A549 (cell line): ENCODE measurements at regions not wholly inside any gene's neighbourhood (a gene's known extent, or its start where the extent isn't known, plus 50 kb on each side); places are given as distances from the start of the nearest gene placed in this dataset.

Experiments
- ATAC-seq, 2 experiments: fragments of 200-7000 bp in 1 of 2; fragments of >200 bp in 1 of 2; cut with Nextera tagmentation in 1 of 2; cut with Tn5 transposase in 1 of 2; 3 replicates each; pipeline versions ENCODE4 v1.8.0 to v1.9.1; 2018 to 2020; ENCODE audit warnings: mild to moderate bottlenecking in 1 of 2, moderate library complexity in 1 of 2
- CTCF ChIA-PET: fragments of 300-600 bp; sonication (Branson Sonifier 250); formaldehyde crosslinking; extraction: SDS; loops from one replicate; lab custom pipeline; 2021; ENCODE audit warnings: antibody characterized with exemption, inconsistent platforms; lab: Yijun Ruan, JAX
- POLR2A ChIA-PET: fragments of 350-600 bp; formaldehyde crosslinking; extraction: SDS; loops from one replicate; lab custom pipeline; 2021; ENCODE audit warnings: antibody characterized with exemption, inconsistent platforms; lab: Yijun Ruan, JAX
- DNase-seq, 2 experiments: peaks; one replicate each; pipeline versions ENCODE4 v3.0.0 to v3.0.0-alpha.2; 2011 to 2016; ENCODE audit warnings: low read depth in 1 of 2, low spot score in 1 of 2
- FAIRE-seq: peaks from 2 replicates; lab custom pipeline; 2011; peaks lifted over from hg19 to GRCh38; lab: Jason Lieb, UNC
- H3K27ac ChIP-seq, 2 experiments: fragments of >200 bp; sonication (Bioruptor Twin); formaldehyde crosslinking; 3 replicates each; pipeline ENCODE4 v1.5.1; 2016 to 2017
- H3K4me1 ChIP-seq: fragments of >200 bp; sonication (Bioruptor Twin); formaldehyde crosslinking; 3 replicates; pipeline ENCODE4 v1.6.1; 2016
- H3K4me2 ChIP-seq: fragments of >200 bp; sonication (Bioruptor Twin); formaldehyde crosslinking; 3 replicates; pipeline ENCODE4 v1.6.1; 2016
- H3K4me3 ChIP-seq: fragments of >200 bp; sonication (Bioruptor Twin); formaldehyde crosslinking; 3 replicates; pipeline ENCODE4 v1.5.1; 2016
- H3K9me3 ChIP-seq: fragments of >200 bp; sonication (Bioruptor Twin); formaldehyde crosslinking; 3 replicates; pipeline ENCODE4 v1.6.1; 2016
- BCL3 ChIP-seq: fragments of >200 bp; sonication (Bioruptor Twin); formaldehyde crosslinking; IDR thresholded peaks from 3 replicates; pipeline ENCODE4 v1.6.1; 2016
- CBX2 ChIP-seq: fragments of 200-600 bp; sonication (generic); IDR thresholded peaks from 2 replicates; pipeline ENCODE4 v1.6.1; 2016; ENCODE audit warnings: low read depth, mild to moderate bottlenecking, borderline replicate concordance
- CBX8 ChIP-seq: fragments of 200-600 bp; sonication (generic); IDR thresholded peaks from 2 replicates; pipeline ENCODE4 v1.6.1; 2016
- CEBPB ChIP-seq, 2 experiments: fragments of >200 bp in 1 of 2; sonication (Bioruptor Twin) in 1 of 2; formaldehyde crosslinking in 1 of 2; IDR thresholded peaks; 2 replicates each; pipeline ENCODE4 v1.6.1; 2012 to 2016
- CHD2 ChIP-seq: fragments of 150-350 bp; IDR thresholded peaks from 2 replicates; pipeline ENCODE4 v1.6.1; 2014; ENCODE audit warnings: low read length; ENCODE audit not compliant: partially characterized antibody
- CHD4 ChIP-seq: fragments of 200-600 bp; sonication (generic); IDR thresholded peaks from 2 replicates; pipeline ENCODE4 v1.6.1; 2016; ENCODE audit warnings: antibody characterized with exemption, mild to moderate bottlenecking, borderline replicate concordance
- CTCF ChIP-seq: fragments of >200 bp; sonication (Bioruptor Twin); formaldehyde crosslinking; IDR thresholded peaks from 3 replicates; pipeline ENCODE4 v1.5.1; 2016
- EHF ChIP-seq: fragments of 250-450 bp; sonication (Bioruptor Pico); IDR thresholded peaks from 2 replicates; pipeline ENCODE4 v1.5.0; 2020; ENCODE audit warnings: mild to moderate bottlenecking
- ELK1 ChIP-seq: fragments of 150-350 bp; IDR thresholded peaks from 2 replicates; pipeline ENCODE4 v1.6.1; 2014; ENCODE audit warnings: low read depth, mild to moderate bottlenecking, low read length
- FOSB ChIP-seq: fragments of 250-450 bp; sonication (Bioruptor Pico); IDR thresholded peaks from 2 replicates; pipeline ENCODE4 v1.5.0; 2020; ENCODE audit warnings: mild to moderate bottlenecking, moderate library complexity
- HDAC2 ChIP-seq: fragments of 200-600 bp; sonication (generic); IDR thresholded peaks from 2 replicates; pipeline ENCODE4 v1.6.1; 2016
- HES2 ChIP-seq: fragments of >200 bp; sonication (Bioruptor Twin); formaldehyde crosslinking; IDR thresholded peaks from 2 replicates; pipeline ENCODE4 v1.6.1; 2016
- HMGXB4 ChIP-seq: fragments of 250-450 bp; sonication (Bioruptor Pico); IDR thresholded peaks from 2 replicates; pipeline ENCODE4 v1.5.0; 2021; ENCODE audit warnings: mild to moderate bottlenecking, moderate library complexity, borderline replicate concordance
- HOXA7 ChIP-seq: fragments of 250-450 bp; sonication (Bioruptor Pico); IDR thresholded peaks from 2 replicates; pipeline ENCODE4 v1.5.0; 2020; ENCODE audit warnings: mild to moderate bottlenecking, moderate library complexity
- HOXB5 ChIP-seq: fragments of 250-450 bp; sonication (Bioruptor Pico); IDR thresholded peaks from 2 replicates; pipeline ENCODE4 v1.5.0; 2020; ENCODE audit warnings: mild to moderate bottlenecking, moderate library complexity
- KDM1A ChIP-seq: fragments of 200-600 bp; sonication (generic); IDR thresholded peaks from 2 replicates; pipeline ENCODE4 v1.6.1; 2016; ENCODE audit warnings: low read depth, mild to moderate bottlenecking
- MAFK ChIP-seq: fragments of 450-650 bp; IDR thresholded peaks from 2 replicates; pipeline ENCODE4 v1.6.1; 2014; ENCODE audit not compliant: partially characterized antibody
- MAZ ChIP-seq: fragments of 150-350 bp; IDR thresholded peaks from 2 replicates; pipeline ENCODE4 v1.6.1; 2014; ENCODE audit warnings: antibody characterized with exemption, low read depth, low read length, borderline replicate concordance
- MYC ChIP-seq: IDR thresholded peaks from 2 replicates; pipeline ENCODE4 v1.6.1; 2012; ENCODE audit warnings: mild to moderate bottlenecking, inconsistent platforms, low read length, improper control_type of control experiment, borderline replicate concordance
- PHF8 ChIP-seq: fragments of 200-600 bp; sonication (generic); IDR thresholded peaks from 2 replicates; pipeline ENCODE4 v1.6.1; 2016; ENCODE audit warnings: low read depth, mild to moderate bottlenecking, antibody characterized with exemption, moderate library complexity, borderline replicate concordance
- POLR2AphosphoS2 ChIP-seq: conservative IDR thresholded peaks from 2 replicates; pipeline ENCODE4 v1.6.1; 2012; ENCODE audit warnings: low read length, improper control_type of control experiment, inconsistent platforms
- RAD21 ChIP-seq, 2 experiments: fragments of >200 bp in 1 of 2; sonication (Bioruptor Twin) in 1 of 2; formaldehyde crosslinking in 1 of 2; IDR thresholded peaks in 1 of 2; conservative IDR thresholded peaks in 1 of 2; 2 replicates in 1 of 2; 3 replicates in 1 of 2; pipeline ENCODE4 v1.6.1; 2012 to 2018; ENCODE audit warnings: inconsistent platforms in 1 of 2
- RCOR1 ChIP-seq: fragments of 150-350 bp; IDR thresholded peaks from 2 replicates; pipeline ENCODE4 v1.6.1; 2014; ENCODE audit warnings: antibody characterized with exemption, low read length, low read depth
- RFX5 ChIP-seq: fragments of 450-650 bp; IDR thresholded peaks from 2 replicates; pipeline ENCODE4 v1.7.1; 2014; ENCODE audit warnings: antibody characterized with exemption, mild to moderate bottlenecking, moderate library complexity
- SMC3 ChIP-seq: fragments of >200 bp; sonication (Bioruptor Twin); formaldehyde crosslinking; IDR thresholded peaks from 3 replicates; pipeline ENCODE4 v1.6.1; 2018; ENCODE audit warnings: inconsistent platforms
- SREBF2 ChIP-seq: fragments of 450-650 bp; IDR thresholded peaks from 2 replicates; pipeline ENCODE4 v1.6.1; 2014; ENCODE audit warnings: mild to moderate bottlenecking, moderate library complexity
- TFCP2L1 ChIP-seq: fragments of 250-450 bp; sonication (Bioruptor Pico); IDR thresholded peaks from 2 replicates; pipeline ENCODE4 v1.5.0; 2021; ENCODE audit warnings: mild to moderate bottlenecking
- USF2 ChIP-seq: fragments of 450-650 bp; IDR thresholded peaks from 2 replicates; pipeline ENCODE4 v1.6.1; 2014; ENCODE audit warnings: antibody characterized with exemption
- ZC3H11A ChIP-seq: fragments of 450-650 bp; IDR thresholded peaks from 2 replicates; pipeline ENCODE4 v1.6.1; 2014; ENCODE audit warnings: antibody characterized with exemption, mild to moderate bottlenecking
- WGBS: methylation state at CpG from one replicate; pipeline ENCODE4 v1.1.6; 2017; ENCODE audit errors: missing lambda C conversion rate; 5-methylcytosine and 5-hydroxymethylcytosine counted together

- ChIA-PET CTCF (interaction anchor here (0.6 kb wide), 1 partner anchor 75 kb away, joined by 3 read pairs; no protein-coding TSS in a partner anchor), POLR2A (no interaction called here)
- ATAC-seq (no peak), DNase-seq (no peak), FAIRE-seq (no peak)
- Histone ChIP-seq H3K4me1 (no peaks in the 10 kb centered on the region), H3K9me3 (no peaks in the 10 kb centered on the region), H3K27ac (no peak overlapping the region), H3K4me2 (no peak overlapping the region), H3K4me3 (no peak overlapping the region)
- TF ChIP-seq MAFK: no peak
- TF ChIP-seq FOSB: no peak
- no peak for TF ChIP-seq MAZ
- TF ChIP-seq KDM1A: no peak
- TF ChIP-seq PHF8: no peak
- TF ChIP-seq CBX8: no peak
- no peak for TF ChIP-seq CEBPB (IDR thresholded peaks at IDR 0.05)
- TF ChIP-seq USF2: no peak
- TF ChIP-seq HMGXB4 (CRISPR knock-in tag): no peak
- TF ChIP-seq HOXB5 (CRISPR knock-in tag): no peak
- 0% methylated on average over 1 of the region's 1 CpG for WGBS
Observed at GRCh38 chr13:104823709-104824108, 1711.8 kb downstream of the EFNB2 start.

- Histone ChIP-seq H3K4me2 (no peak overlapping the region), H3K9me3 (no peaks in the 10 kb centered on the region), H3K4me3 (no peak overlapping the region), H3K27ac (no peak overlapping the region), H3K4me1 (no peaks in the 10 kb centered on the region)
- FAIRE-seq (no peak), DNase-seq (no peak), ATAC-seq (no peak)
- ChIA-PET CTCF (interaction anchor here (0.6 kb wide), 1 partner anchor 75 kb away, joined by 3 read pairs; no protein-coding TSS in a partner anchor), POLR2A (no interaction called here)
- 0% methylated on average over 3 of the region's 3 CpGs for WGBS
- TF ChIP-seq POLR2AphosphoS2: no peak
- TF ChIP-seq RAD21 (conservative IDR thresholded peaks at IDR 0.05 in 1 of 2, IDR thresholded peaks at IDR 0.05 in 1 of 2): no peak
- TF ChIP-seq HOXA7: no peak
- TF ChIP-seq MYC: no peak
- TF ChIP-seq CHD4: no peak
- TF ChIP-seq HES2: no peak
- TF ChIP-seq EHF (CRISPR knock-in tag): no peak
- TF ChIP-seq CTCF: no peak
Observed at GRCh38 chr13:104823071-104823470, 1712.4 kb downstream of the EFNB2 start.

- H3K4me3 ChIP-seq: no peak overlapping the region
- CTCF ChIA-PET: no interaction called here
- H3K27ac ChIP-seq: no peak overlapping the region
- 2% methylated on average over 4 of the region's 4 CpGs for WGBS
- no peak for FAIRE-seq
- H3K9me3 ChIP-seq: no peaks in the 10 kb centered on the region
- no peak for DNase-seq
- no peak for ATAC-seq
- no peak overlapping the region for H3K4me2 ChIP-seq
- no peaks in the 10 kb centered on the region for H3K4me1 ChIP-seq
- POLR2A ChIA-PET: no interaction called here
- no peak for TF ChIP-seq BCL3
- no peak for TF ChIP-seq MYC
- TF ChIP-seq TFCP2L1 (CRISPR knock-in tag): no peak
- no peak for TF ChIP-seq HDAC2
- no peak for TF ChIP-seq SREBF2
- TF ChIP-seq RFX5: no peak
- no peak for TF ChIP-seq RCOR1
- TF ChIP-seq SMC3: no peak
- no peak for TF ChIP-seq CBX2
- no peak for TF ChIP-seq ZC3H11A
- TF ChIP-seq USF2: no peak
- no peak for TF ChIP-seq CHD2
- no peak for TF ChIP-seq ELK1
Observed at GRCh38 chr13:104817271-104817670, 1718.2 kb downstream of the EFNB2 start.
